Osteoblast (primary cell): ENCODE measurements at regions not wholly inside any gene's neighbourhood (a gene's known extent, or its start where the extent isn't known, plus 50 kb on each side); places are given as distances from the start of the nearest gene placed in this dataset.
A peak's percentile ranks its signal among the peaks of the same experiment; 100 is the strongest.

Experiments
- DNase-seq: peaks from one replicate; pipeline ENCODE4 v3.0.0; 2011; ENCODE audit warnings: low spot score, mixed read lengths; ENCODE audit not compliant: insufficient read length; ENCODE audit errors: missing footprints
- H2AFZ ChIP-seq: 2 replicates; pipeline ENCODE4 v1.6.0; 2011; ENCODE audit warnings: mild to moderate bottlenecking, low read length
- H3K27ac ChIP-seq: 2 replicates; pipeline ENCODE4 v1.5.1; 2011; ENCODE audit warnings: mild to moderate bottlenecking, low read depth, low read length, moderate library complexity
- H3K27me3 ChIP-seq: 2 replicates; pipeline ENCODE4 v1.6.0; 2012; ENCODE audit warnings: mild to moderate bottlenecking, control low read depth, inconsistent platforms, low read length, moderate library complexity; ENCODE audit not compliant: insufficient read depth
- H3K36me3 ChIP-seq: 2 replicates; pipeline ENCODE4 v1.5.1; 2011; ENCODE audit warnings: mild to moderate bottlenecking, low read length, control low read depth, moderate library complexity; ENCODE audit not compliant: insufficient read depth
- H3K4me1 ChIP-seq: 2 replicates; pipeline ENCODE4 v1.5.1; 2011; ENCODE audit warnings: mild to moderate bottlenecking, low read length, control low read depth, moderate library complexity; ENCODE audit not compliant: insufficient read depth
- H3K4me2 ChIP-seq: 2 replicates; pipeline ENCODE4 v1.6.0; 2011; ENCODE audit warnings: mild to moderate bottlenecking, low read length; ENCODE audit not compliant: insufficient read depth
- H3K4me3 ChIP-seq: fragments of 200-600 bp; sonication (generic); 3 replicates; pipeline ENCODE4 v1.5.1; 2012; ENCODE audit warnings: mild to moderate bottlenecking, low read length, inconsistent platforms; ENCODE audit not compliant: insufficient read depth
- H3K79me2 ChIP-seq: 2 replicates; pipeline ENCODE4 v1.6.0; 2012; ENCODE audit warnings: mild to moderate bottlenecking, low read length, control low read depth, inconsistent platforms; ENCODE audit not compliant: insufficient read depth
- H3K9me3 ChIP-seq: 2 replicates; pipeline ENCODE4 v1.5.1; 2011; ENCODE audit warnings: low read depth, low read length, control low read depth
- H4K20me1 ChIP-seq: 2 replicates; pipeline ENCODE4 v1.6.0; 2012; ENCODE audit warnings: mild to moderate bottlenecking, low read length, control low read depth; ENCODE audit not compliant: insufficient read depth
- TF ChIP-seq, protein P1 (sequence below): IDR thresholded peaks from 2 replicates; pipeline ENCODE4 v1.5.1; 2011; ENCODE audit warnings: mild to moderate bottlenecking, low read depth, low read length, moderate library complexity; ENCODE audit errors: extremely low read depth

DNA sequence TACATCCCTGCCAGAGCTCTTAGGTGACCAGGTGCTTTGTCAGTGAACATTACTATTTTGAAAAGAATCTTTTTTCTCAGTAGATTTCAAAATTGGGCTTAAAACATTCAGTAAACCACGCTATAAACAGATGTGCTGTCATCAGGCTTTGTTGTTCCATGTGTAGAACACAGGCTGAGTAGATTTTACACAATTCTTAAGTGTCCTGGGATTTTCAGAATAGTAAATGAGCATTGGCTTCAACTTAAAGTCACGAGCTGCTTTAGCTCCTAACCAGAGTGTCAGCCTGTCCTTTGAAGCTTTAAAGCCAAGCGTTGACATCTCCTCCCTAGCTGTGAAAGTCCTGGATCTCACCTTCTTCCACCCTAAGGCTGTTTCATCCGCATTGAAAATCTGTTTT lies 83.6 kb downstream of the CARTPT start:
- Histone ChIP-seq H3K36me3 (no peaks in the 10 kb centered on the region), H3K9me3 (no peaks in the 10 kb centered on the region), H3K4me2 (no peak overlapping the region), H3K4me1 (no peaks in the 10 kb centered on the region), H3K27me3 (peaks cover 34% of the 10 kb centered on the region), H4K20me1 (no peaks in the 10 kb centered on the region), H3K79me2 (no peaks in the 10 kb centered on the region), H3K4me3 (no peak overlapping the region), H3K27ac (no peak overlapping the region), H2AFZ (no peak overlapping the region)
- no peak for DNase-seq
- TF ChIP-seq, protein P1, sequence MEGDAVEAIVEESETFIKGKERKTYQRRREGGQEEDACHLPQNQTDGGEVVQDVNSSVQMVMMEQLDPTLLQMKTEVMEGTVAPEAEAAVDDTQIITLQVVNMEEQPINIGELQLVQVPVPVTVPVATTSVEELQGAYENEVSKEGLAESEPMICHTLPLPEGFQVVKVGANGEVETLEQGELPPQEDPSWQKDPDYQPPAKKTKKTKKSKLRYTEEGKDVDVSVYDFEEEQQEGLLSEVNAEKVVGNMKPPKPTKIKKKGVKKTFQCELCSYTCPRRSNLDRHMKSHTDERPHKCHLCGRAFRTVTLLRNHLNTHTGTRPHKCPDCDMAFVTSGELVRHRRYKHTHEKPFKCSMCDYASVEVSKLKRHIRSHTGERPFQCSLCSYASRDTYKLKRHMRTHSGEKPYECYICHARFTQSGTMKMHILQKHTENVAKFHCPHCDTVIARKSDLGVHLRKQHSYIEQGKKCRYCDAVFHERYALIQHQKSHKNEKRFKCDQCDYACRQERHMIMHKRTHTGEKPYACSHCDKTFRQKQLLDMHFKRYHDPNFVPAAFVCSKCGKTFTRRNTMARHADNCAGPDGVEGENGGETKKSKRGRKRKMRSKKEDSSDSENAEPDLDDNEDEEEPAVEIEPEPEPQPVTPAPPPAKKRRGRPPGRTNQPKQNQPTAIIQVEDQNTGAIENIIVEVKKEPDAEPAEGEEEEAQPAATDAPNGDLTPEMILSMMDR: no peak

DNA sequence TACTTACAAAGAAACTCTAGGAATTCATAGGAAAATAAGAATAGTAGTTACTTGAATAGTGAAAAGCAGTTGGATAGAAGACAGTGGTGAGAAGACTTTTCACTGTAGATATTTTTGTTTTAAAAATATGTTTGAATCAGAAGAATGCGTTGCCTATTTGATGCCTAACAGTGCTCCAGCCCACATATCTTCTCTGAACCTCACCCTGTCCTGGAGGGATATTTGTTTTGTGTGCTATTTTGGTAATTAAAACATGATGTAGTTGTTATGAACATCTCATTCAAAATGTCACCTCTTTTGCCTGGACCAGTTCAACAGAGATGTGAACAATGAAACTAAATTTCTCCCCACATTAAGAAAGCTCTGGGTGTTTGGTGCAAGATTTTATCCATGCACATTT lies 87.6 kb downstream of the CARTPT start:
- H3K4me3 ChIP-seq: no peak overlapping the region
- no peaks in the 10 kb centered on the region for H3K4me1 ChIP-seq
- H3K27me3 ChIP-seq: peaks cover 36% of the 10 kb centered on the region
- H3K4me2 ChIP-seq: no peak overlapping the region
- no peak overlapping the region for H2AFZ ChIP-seq
- no peaks in the 10 kb centered on the region for H3K9me3 ChIP-seq
- no peak overlapping the region for H3K27ac ChIP-seq
- H4K20me1 ChIP-seq: no peaks in the 10 kb centered on the region
- DNase-seq: no peak
- no peaks in the 10 kb centered on the region for H3K79me2 ChIP-seq
- TF ChIP-seq, protein P1: no peak
- no peaks in the 10 kb centered on the region for H3K36me3 ChIP-seq

DNA sequence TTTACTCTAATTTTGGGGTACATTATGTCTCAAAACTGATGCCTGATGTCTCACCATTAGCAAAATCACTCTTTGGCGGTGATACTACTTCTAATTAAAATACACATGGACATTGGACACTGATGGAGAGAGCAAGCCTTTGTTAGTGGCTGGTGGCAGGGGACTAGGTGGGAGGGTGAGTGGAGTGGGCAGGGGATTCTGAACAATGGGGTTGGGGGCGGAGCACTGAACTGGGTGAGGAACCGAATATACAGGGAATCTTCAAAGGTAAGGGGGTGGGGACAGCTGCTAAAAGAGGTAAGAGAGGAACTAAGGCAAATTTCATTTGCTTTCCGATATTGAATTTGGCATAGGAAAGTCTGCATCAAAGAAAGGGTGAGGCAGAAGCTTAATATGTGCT lies 88.8 kb downstream of the CARTPT start:
- Histone ChIP-seq H2AFZ (no peak overlapping the region), H4K20me1 (no peaks in the 10 kb centered on the region), H3K4me2 (no peak overlapping the region), H3K9me3 (no peaks in the 10 kb centered on the region), H3K27me3 (peaks cover 25% of the 10 kb centered on the region), H3K79me2 (no peaks in the 10 kb centered on the region), H3K4me1 (no peaks in the 10 kb centered on the region), H3K36me3 (no peaks in the 10 kb centered on the region), H3K4me3 (no peak overlapping the region), H3K27ac (no peak overlapping the region)
- DNase-seq: no peak
- TF ChIP-seq, protein P1: no peak

DNA sequence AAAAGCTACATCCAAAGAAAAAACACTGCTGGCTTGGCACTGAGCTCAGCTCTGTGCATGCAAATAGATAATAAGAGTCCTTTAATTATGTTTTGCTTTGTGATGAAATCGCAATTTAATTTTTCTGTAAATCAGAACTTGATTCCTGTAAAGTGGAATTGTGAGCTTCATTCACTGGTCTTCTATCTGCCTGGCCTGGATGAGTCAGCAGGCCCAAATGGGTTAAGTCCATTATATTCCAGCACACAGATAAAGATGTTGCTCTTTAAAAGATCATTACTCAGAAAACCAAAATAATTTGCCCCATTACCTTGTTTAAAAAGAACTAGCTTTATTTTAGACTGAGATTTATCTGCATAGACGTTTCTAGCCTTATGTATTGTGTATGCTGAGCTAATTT lies 90.4 kb downstream of the CARTPT start:
- Histone ChIP-seq H3K36me3 (no peaks in the 10 kb centered on the region), H3K4me2 (no peak overlapping the region), H3K27ac (no peak overlapping the region), H2AFZ (no peak overlapping the region), H3K9me3 (no peaks in the 10 kb centered on the region), H3K4me1 (no peaks in the 10 kb centered on the region), H4K20me1 (no peaks in the 10 kb centered on the region), H3K79me2 (no peaks in the 10 kb centered on the region), H3K4me3 (no peak overlapping the region), H3K27me3 (peaks cover 19% of the 10 kb centered on the region)
- DNase-seq: peak; percentile 26
- TF ChIP-seq, protein P1: no peak
